CD4-positive, alpha-beta memory T cell (primary cell): ENCODE measurements at regions not wholly inside any gene's neighbourhood (a gene's known extent, or its start where the extent isn't known, plus 50 kb on each side); places are given as distances from the start of the nearest gene placed in this dataset.
A peak's percentile ranks its signal among the peaks of the same experiment; 100 is the strongest.

Source experiments
- CTCF ChIA-PET: fragments of 350-600 bp; sonication (Branson Sonifier 250); formaldehyde crosslinking; loops from one replicate; lab custom pipeline; 2021; ENCODE audit warnings: inconsistent platforms; ENCODE audit not compliant: partially characterized antibody; lab: Charles Lee
- POLR2A ChIA-PET: fragments of 350-600 bp; sonication (Branson Sonifier 250); formaldehyde crosslinking; loops from one replicate; lab custom pipeline; 2021; ENCODE audit not compliant: partially characterized antibody; lab: Charles Lee
- DNase-seq, 5 donors: peaks; one replicate each; pipeline versions ENCODE4 v3.0.0 to v3.0.0-alpha.2; 2020 to 2022; ENCODE audit warnings: mixed read lengths in 1 of 5
- H3K27ac ChIP-seq: one replicate; pipeline ENCODE4 v1.7.0; 2013; ENCODE audit warnings: low read depth, low read length
- H3K27me3 ChIP-seq: 2 replicates; pipeline ENCODE4 v1.7.0; 2013; ENCODE audit warnings: mild to moderate bottlenecking, low read length, moderate library complexity; ENCODE audit not compliant: insufficient read depth
- H3K36me3 ChIP-seq: 2 replicates; pipeline ENCODE4 v1.7.0; 2013; ENCODE audit warnings: mild to moderate bottlenecking, low read length, moderate library complexity; ENCODE audit not compliant: insufficient read depth
- H3K4me1 ChIP-seq: 2 replicates; pipeline ENCODE4 v1.7.0; 2013; ENCODE audit warnings: mild to moderate bottlenecking, low read length, moderate library complexity; ENCODE audit not compliant: insufficient read depth
- H3K4me3 ChIP-seq, 2 donors: one replicate each; pipeline ENCODE4 v1.7.0; 2013; ENCODE audit warnings: low read length in 2 of 2, mild to moderate bottlenecking in 1 of 2
- H3K9me3 ChIP-seq, 2 donors: one replicate each; pipeline ENCODE4 v1.7.0; 2013; ENCODE audit warnings: low read length in 2 of 2, control low read depth in 1 of 2; ENCODE audit not compliant: control insufficient read depth in 1 of 2
- H3K27ac Mint-ChIP-seq, 7 donors: one replicate each; pipeline ENCODE4 v1.8.0; 2020 to 2021; ENCODE audit warnings: mixed read lengths in 7 of 7, mild to moderate bottlenecking in 6 of 7, inconsistent platforms in 3 of 7, moderate library complexity in 3 of 7
- H3K27me3 Mint-ChIP-seq, 2 donors: one replicate each; pipeline ENCODE4 v1.8.0; 2020 to 2021; ENCODE audit warnings: mixed read lengths in 2 of 2
- H3K36me3 Mint-ChIP-seq, 2 donors: one replicate each; pipeline ENCODE4 v1.8.0; 2020 to 2021; ENCODE audit warnings: mixed read lengths in 2 of 2, inconsistent platforms in 1 of 2, mild to moderate bottlenecking in 1 of 2
- H3K4me1 Mint-ChIP-seq, 4 donors: one replicate each; pipeline ENCODE4 v1.8.0; 2020 to 2021; ENCODE audit warnings: mixed read lengths in 4 of 4, mild to moderate bottlenecking in 1 of 4
- H3K4me3 Mint-ChIP-seq, 8 donors: one replicate each; pipeline ENCODE4 v1.8.0; 2020 to 2021; ENCODE audit warnings: mixed read lengths in 8 of 8, mild to moderate bottlenecking in 7 of 8, moderate library complexity in 6 of 8, inconsistent platforms in 3 of 8
- H3K9me3 Mint-ChIP-seq, 8 donors: one replicate each; pipeline ENCODE4 v1.8.0; 2020 to 2021; ENCODE audit warnings: mixed read lengths in 8 of 8, mild to moderate bottlenecking in 5 of 8, inconsistent platforms in 3 of 8, moderate library complexity in 1 of 8
- intact Hi-C: fragments of 100-400 bp; cut with micrococcal nuclease; formaldehyde crosslinking; loops from one replicate; pipeline ENCODE4 v1.15.1; 2023

DNA sequence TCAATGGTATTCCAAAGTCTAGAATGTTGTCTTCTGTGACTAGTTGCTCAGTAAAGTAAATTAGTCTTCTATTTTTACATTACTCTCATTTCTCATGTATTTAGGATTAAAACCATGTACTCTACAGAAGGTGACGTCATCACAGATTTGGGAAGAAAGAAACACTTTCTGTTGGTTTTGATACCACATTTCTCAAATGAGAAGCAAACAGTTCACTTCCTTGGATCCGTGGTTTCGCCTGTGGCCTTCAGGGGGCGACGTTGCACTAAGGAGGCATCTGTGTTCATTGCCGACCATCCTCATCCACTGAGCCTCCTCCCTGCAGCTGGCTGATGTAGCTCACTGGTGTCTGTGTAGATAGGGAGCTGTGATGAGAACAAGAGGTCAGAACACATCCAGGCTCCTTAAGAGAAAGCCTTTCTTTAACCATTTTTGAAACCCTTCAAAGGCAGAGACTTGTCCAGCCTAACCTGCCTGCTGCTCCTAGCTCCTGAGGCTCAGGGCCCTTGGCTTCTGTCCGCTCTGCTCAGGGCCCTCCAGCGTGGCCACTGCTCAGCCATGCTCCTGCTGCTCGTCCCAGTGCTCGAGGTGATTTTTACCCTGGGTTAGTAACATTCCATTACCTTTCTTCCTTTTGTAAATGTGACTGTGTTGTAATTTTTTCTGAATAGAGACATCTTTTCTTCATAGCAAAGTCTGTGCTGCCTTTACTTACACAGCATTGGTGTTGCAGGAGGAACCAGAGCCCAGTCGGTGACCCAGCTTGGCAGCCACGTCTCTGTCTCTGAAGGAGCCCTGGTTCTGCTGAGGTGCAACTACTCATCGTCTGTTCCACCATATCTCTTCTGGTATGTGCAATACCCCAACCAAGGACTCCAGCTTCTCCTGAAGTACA lies 220.6 kb upstream of the OR4E1 start:
- no peaks in the 10 kb centered on the region for H3K36me3 ChIP-seq
- H3K9me3 Mint-ChIP-seq, result no peaks in the 10 kb centered on the region
- no peaks in the 10 kb centered on the region for H3K27me3 ChIP-seq

GRCh38 chr14:21891921-21892320 lies 218.3 kb upstream of the OR4E1 start:
- CTCF ChIA-PET, result interaction anchor here (1.1 kb wide), 3 partner anchors 29 to 40 kb away, joined by 3 read pairs; no protein-coding TSS in a partner anchor
- peaks cover 0 to 2% (median 0%) of the 10 kb centered on the region in 8 donors for H3K9me3 Mint-ChIP-seq
- POLR2A ChIA-PET, result interaction anchor here (1.1 kb wide), 1 partner anchor 22 kb away, joined by 4 read pairs; no protein-coding TSS in a partner anchor
- H3K4me3 Mint-ChIP-seq, result no peak overlapping the region
- DNase-seq, result no peak
- no peaks in the 10 kb centered on the region for H3K36me3 ChIP-seq
- no peak overlapping the region for H3K4me3 ChIP-seq
- H3K36me3 Mint-ChIP-seq, result peaks cover 0 to 1% of the 10 kb centered on the region in 2 donors
- H3K27ac ChIP-seq, result no peak overlapping the region
- H3K4me1 Mint-ChIP-seq, result peaks cover 14 to 25% (median 22%) of the 10 kb centered on the region in 4 donors
- peaks cover 17% of the 10 kb centered on the region for H3K4me1 ChIP-seq
- no peak overlapping the region for H3K27ac Mint-ChIP-seq
- H3K27me3 Mint-ChIP-seq, result peaks cover 0 to 4% of the 10 kb centered on the region in 2 donors
- H3K9me3 ChIP-seq, result no peaks in the 10 kb centered on the region
- H3K27me3 ChIP-seq, result no peaks in the 10 kb centered on the region
- intact Hi-C loops, result no loop called here

More for the DNA sequence above, 220.6 kb upstream of the OR4E1 start:
- peaks cover 0 to 2% of the 10 kb centered on the region in 2 donors for H3K27me3 Mint-ChIP-seq
- H3K4me1 Mint-ChIP-seq, result peaks cover 7 to 12% (median 11%) of the 10 kb centered on the region in 4 donors
- POLR2A ChIA-PET, result interaction anchor here (0.7 to 1.5 kb wide), 6 partner anchors 34 to 662 kb away, joined by 3 to 10 read pairs (median 3); no protein-coding TSS in a partner anchor
- peak; percentile 39 to 68 (median 46) for DNase-seq
- H3K9me3 ChIP-seq, result no peaks in the 10 kb centered on the region
- H3K27ac Mint-ChIP-seq, result peak overlapping the region in 6 of 7 donors; percentile 58 to 93 (median 82)
- CTCF ChIA-PET, result interaction anchor here (0.9 to 2.3 kb wide), 7 partner anchors 11 to 676 kb away, joined by 3 to 10 read pairs (median 3); no protein-coding TSS in a partner anchor
- H3K4me3 ChIP-seq, result peak overlapping the region in 1 of 2 donors; percentile 22
- H3K4me1 ChIP-seq, result peaks cover 3% of the 10 kb centered on the region
- intact Hi-C loops, result no loop called here
- H3K4me3 Mint-ChIP-seq, result peak overlapping the region; percentile 72 to 82 (median 76)
- H3K36me3 Mint-ChIP-seq, result no peaks in the 10 kb centered on the region
- H3K27ac ChIP-seq, result no peak overlapping the region

GRCh38 chr14:21884995-21885394 lies 211.4 kb upstream of the OR4E1 start:
- Histone ChIP-seq H3K27me3 (no peaks in the 10 kb centered on the region), H3K9me3 (no peaks in the 10 kb centered on the region), H3K4me1 (peaks cover 14% of the 10 kb centered on the region), H3K4me3 (no peak overlapping the region), H3K27ac (no peak overlapping the region), H3K36me3 (no peaks in the 10 kb centered on the region)
- no peak for DNase-seq
- CTCF ChIA-PET, result no interaction called here
- Mint-ChIP-seq H3K27me3 (peaks cover 0 to 2% of the 10 kb centered on the region in 2 donors), H3K9me3 (peaks cover 0 to 12% (median 5%) of the 10 kb centered on the region in 8 donors), H3K27ac (peak overlapping the region in 1 of 7 donors; percentile 68), H3K36me3 (peaks cover 1 to 4% of the 10 kb centered on the region in 2 donors), H3K4me1 (peaks cover 14 to 33% (median 18%) of the 10 kb centered on the region in 4 donors), H3K4me3 (no peak overlapping the region)
- intact Hi-C loops, result no loop called here
- POLR2A ChIA-PET, result interaction anchor here (1.0 kb wide), 2 partner anchors 33 to 682 kb away, joined by 3 read pairs; no protein-coding TSS in a partner anchor

DNA sequence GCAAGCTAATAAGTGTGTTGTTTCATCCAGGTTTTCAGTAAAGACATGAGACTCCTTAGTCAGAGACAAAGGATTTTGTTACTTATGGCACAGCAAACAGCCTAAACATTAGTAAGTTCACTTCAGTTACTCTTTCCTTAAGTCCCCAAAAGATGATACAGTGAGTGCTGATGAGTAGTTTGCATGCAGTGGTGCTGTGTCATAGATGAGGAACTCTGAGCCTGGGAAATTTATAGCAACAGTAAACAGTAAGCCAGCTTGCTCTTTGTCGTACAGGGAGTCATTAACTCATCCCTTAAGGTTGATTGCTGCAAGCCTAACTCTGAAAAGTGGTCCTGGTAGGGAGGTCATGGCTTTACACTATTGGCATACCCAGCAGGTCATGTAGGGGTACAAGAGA lies 208.6 kb upstream of the OR4E1 start:
- Mint-ChIP-seq H3K4me3 (peak overlapping the region in 1 of 8 donors; percentile 43), H3K4me1 (peaks cover 4 to 22% (median 8%) of the 10 kb centered on the region in 4 donors), H3K27me3 (no peaks in the 10 kb centered on the region), H3K9me3 (peaks cover 0 to 12% (median 5%) of the 10 kb centered on the region in 8 donors), H3K27ac (no peak overlapping the region), H3K36me3 (peaks cover 0 to 4% of the 10 kb centered on the region in 2 donors)
- ChIA-PET POLR2A (no interaction called here), CTCF (interaction anchor here (0.9 kb wide), 1 partner anchor 20 kb away, joined by 3 read pairs; no protein-coding TSS in a partner anchor)
- no peaks in the 10 kb centered on the region for H3K36me3 ChIP-seq
- no peaks in the 10 kb centered on the region for H3K27me3 ChIP-seq
- intact Hi-C loops, result no loop called here
- no peak for DNase-seq
- no peak overlapping the region for H3K27ac ChIP-seq
- H3K9me3 ChIP-seq, result no peaks in the 10 kb centered on the region
- peaks cover 2% of the 10 kb centered on the region for H3K4me1 ChIP-seq
- H3K4me3 ChIP-seq, result no peak overlapping the region

DNA sequence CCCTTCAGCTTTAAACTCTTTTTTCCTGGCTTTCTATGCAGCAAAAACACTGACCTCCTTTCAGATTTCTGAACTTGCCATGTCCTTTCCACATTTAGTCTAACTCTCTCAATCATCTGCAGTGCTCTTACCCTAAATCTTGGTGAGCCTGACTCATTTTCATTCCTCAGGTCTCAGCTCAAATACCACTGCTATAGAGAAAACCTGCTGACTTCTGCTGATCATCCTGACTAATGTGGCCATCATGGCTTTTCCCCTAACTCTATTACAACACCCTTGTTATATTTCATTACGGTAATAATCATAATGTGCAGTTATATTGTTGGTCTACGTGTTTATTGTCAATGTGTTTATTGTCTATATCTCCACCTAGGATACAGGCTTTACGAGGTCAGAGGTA lies 207.3 kb upstream of the OR4E1 start:
- peaks cover 0 to 12% (median 5%) of the 10 kb centered on the region in 8 donors for H3K9me3 Mint-ChIP-seq
- no peak overlapping the region for H3K4me3 ChIP-seq
- CTCF ChIA-PET, result interaction anchor here (1.4 to 2.0 kb wide), 4 partner anchors 12 to 37 kb away, joined by 3 to 7 read pairs (median 4); no protein-coding TSS in a partner anchor
- no peaks in the 10 kb centered on the region for H3K36me3 ChIP-seq
- intact Hi-C loops, result no loop called here
- H3K4me1 ChIP-seq, result peaks cover 10% of the 10 kb centered on the region
- peak overlapping the region in 1 of 7 donors; percentile 31 for H3K27ac Mint-ChIP-seq
- H3K4me1 Mint-ChIP-seq, result peaks cover 8 to 21% (median 12%) of the 10 kb centered on the region in 4 donors
- H3K9me3 ChIP-seq, result no peaks in the 10 kb centered on the region
- DNase-seq, result no peak
- H3K27ac ChIP-seq, result no peak overlapping the region
- H3K36me3 Mint-ChIP-seq, result peaks cover 0 to 4% of the 10 kb centered on the region in 2 donors
- no peaks in the 10 kb centered on the region for H3K27me3 ChIP-seq
- POLR2A ChIA-PET, result no interaction called here
- H3K4me3 Mint-ChIP-seq, result no peak overlapping the region
- no peaks in the 10 kb centered on the region for H3K27me3 Mint-ChIP-seq

DNA sequence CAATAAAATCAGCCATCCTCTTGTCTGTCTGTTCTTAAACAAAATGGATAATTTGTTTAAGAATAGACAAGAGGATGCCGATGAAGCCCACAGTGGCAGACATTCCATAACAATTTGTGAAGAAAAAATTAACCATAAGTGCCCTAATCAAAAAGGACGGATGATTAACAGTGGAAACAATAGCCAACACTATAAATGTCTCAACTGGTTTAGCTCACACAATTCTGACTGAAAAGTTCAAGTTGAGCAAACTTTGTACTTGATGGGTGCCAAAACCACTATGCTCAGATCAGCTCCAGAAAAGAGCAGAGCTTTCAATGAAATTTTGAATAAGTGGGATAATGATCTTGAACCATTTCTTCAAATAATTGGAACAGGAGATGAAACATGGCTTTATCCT lies 202.2 kb upstream of the OR4E1 start:
- intact Hi-C loops, result no loop called here
- Mint-ChIP-seq H3K36me3 (no peaks in the 10 kb centered on the region), H3K9me3 (peaks cover 0 to 1% (median 0%) of the 10 kb centered on the region in 8 donors), H3K27me3 (no peaks in the 10 kb centered on the region), H3K4me1 (peaks cover 16 to 46% (median 37%) of the 10 kb centered on the region in 4 donors), H3K27ac (peak overlapping the region in 5 of 7 donors; percentile 73 to 91 (median 89)), H3K4me3 (peak overlapping the region in 1 of 8 donors; percentile 77)
- Histone ChIP-seq H3K4me3 (no peak overlapping the region), H3K36me3 (no peaks in the 10 kb centered on the region), H3K9me3 (no peaks in the 10 kb centered on the region), H3K27me3 (no peaks in the 10 kb centered on the region), H3K27ac (peak overlapping the region; percentile 26), H3K4me1 (peaks cover 48% of the 10 kb centered on the region)
- ChIA-PET CTCF (interaction anchor here (1.0 to 1.3 kb wide), 2 partner anchors 10 to 37 kb away, joined by 3 read pairs; no protein-coding TSS in a partner anchor), POLR2A (no interaction called here)
- no peak for DNase-seq
